ENCODE measurements at regions not wholly inside any gene's neighbourhood (a gene's known extent, or its start where the extent isn't known, plus 50 kb on each side); places are given as distances from the start of the nearest gene placed in this dataset.

DNA sequence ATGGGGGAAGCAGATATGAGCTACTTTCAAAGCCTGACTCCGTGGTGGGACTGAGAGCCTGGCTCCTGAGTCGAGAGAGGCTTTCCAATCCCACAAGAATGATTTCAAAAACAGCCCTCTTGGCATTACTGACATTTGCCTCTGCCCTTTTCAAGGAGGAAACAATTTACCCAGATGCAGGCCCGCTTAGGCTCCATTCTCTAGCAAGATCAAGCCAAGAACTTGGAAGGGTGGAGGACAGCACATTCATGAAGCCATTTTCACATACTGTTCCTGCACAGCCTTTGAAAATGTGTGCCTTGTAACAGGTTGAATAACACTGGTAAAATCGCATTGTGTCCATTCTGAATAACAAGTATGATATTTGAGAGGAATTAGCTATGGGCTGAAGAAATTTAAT is 58.2 kb upstream of the EED start:
- intact Hi-C loops (cut with micrococcal nuclease; ENCODE audit: unreplicated experiment), result no loop called here
- ChIA-PET CTCF (ENCODE audit: unreplicated experiment) (no interaction called here), POLR2A (interaction anchor here (0.6 to 1.8 kb wide), 5 partner anchors 65 to 1462 kb away, joined by 3 to 5 read pairs (median 3); no protein-coding TSS in a partner anchor)
- no peak for DNase-seq (ENCODE audit: low spot score)
- no peaks in the 10 kb centered on the region for H3K9me3 ChIP-seq (ENCODE audit: low read length)
- no peak overlapping the region for H2AFZ ChIP-seq (ENCODE audit: low read length)
- H3K9me2 ChIP-seq (ENCODE audit: insufficient read depth, low read length), result no peaks in the 10 kb centered on the region
- no peaks in the 10 kb centered on the region for H3K36me3 ChIP-seq (ENCODE audit: insufficient read depth, low read length)
- H3K4me1 ChIP-seq (ENCODE audit: insufficient read depth, low read length, poor library complexity, severe bottlenecking), result peaks cover 5% of the 10 kb centered on the region
- no peak overlapping the region for H3K27ac ChIP-seq (ENCODE audit: low read depth, low read length, poor library complexity, severe bottlenecking)
- TF ChIP-seq, protein P1, sequence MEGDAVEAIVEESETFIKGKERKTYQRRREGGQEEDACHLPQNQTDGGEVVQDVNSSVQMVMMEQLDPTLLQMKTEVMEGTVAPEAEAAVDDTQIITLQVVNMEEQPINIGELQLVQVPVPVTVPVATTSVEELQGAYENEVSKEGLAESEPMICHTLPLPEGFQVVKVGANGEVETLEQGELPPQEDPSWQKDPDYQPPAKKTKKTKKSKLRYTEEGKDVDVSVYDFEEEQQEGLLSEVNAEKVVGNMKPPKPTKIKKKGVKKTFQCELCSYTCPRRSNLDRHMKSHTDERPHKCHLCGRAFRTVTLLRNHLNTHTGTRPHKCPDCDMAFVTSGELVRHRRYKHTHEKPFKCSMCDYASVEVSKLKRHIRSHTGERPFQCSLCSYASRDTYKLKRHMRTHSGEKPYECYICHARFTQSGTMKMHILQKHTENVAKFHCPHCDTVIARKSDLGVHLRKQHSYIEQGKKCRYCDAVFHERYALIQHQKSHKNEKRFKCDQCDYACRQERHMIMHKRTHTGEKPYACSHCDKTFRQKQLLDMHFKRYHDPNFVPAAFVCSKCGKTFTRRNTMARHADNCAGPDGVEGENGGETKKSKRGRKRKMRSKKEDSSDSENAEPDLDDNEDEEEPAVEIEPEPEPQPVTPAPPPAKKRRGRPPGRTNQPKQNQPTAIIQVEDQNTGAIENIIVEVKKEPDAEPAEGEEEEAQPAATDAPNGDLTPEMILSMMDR (conservative IDR thresholded peaks at IDR 0.05; ENCODE audit: low read length), result no peak
- TF ChIP-seq EZH2phosphoT487 (IDR thresholded peaks at IDR 0.05; ENCODE audit: borderline replicate concordance, low read depth, low read length), result no peak
- no TSS peak for BruUV-seq (replicated peaks)
- H3K4me2 ChIP-seq (ENCODE audit: low read length), result no peak overlapping the region
- H3K4me3 ChIP-seq (ENCODE audit: low read depth, low read length, poor library complexity, severe bottlenecking), result no peak overlapping the region
- no peaks in the 10 kb centered on the region for H4K20me1 ChIP-seq (ENCODE audit: insufficient read depth, low read length)
- H3K79me2 ChIP-seq (ENCODE audit: insufficient read depth, low read depth, low read length), result no peaks in the 10 kb centered on the region

DNA sequence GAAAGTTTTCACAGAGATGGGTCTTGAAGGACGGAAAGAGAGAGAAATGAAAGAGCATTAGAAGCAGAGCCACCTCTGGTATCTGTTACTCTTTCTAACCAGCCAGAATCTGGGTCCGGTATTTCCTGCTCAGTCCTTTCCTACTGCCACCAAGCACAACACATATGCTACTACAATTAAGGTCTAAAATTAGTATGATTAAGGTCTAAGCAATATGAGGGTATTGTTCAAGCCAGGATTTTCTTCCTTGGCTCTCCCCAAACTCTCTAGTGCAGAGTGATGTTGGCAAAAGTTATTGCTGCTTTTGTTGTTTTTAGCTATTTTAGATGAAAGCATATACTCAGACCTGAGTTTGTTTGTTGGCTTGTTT is 59.2 kb upstream of the EED start:
- H2AFZ ChIP-seq (ENCODE audit: low read length), result no peak overlapping the region
- CTCF ChIA-PET (ENCODE audit: unreplicated experiment), result no interaction called here
- POLR2A ChIA-PET, result interaction anchor here (1.6 kb wide), 1 partner anchor 66 kb away, joined by 3 read pairs; no protein-coding TSS in a partner anchor

DNA sequence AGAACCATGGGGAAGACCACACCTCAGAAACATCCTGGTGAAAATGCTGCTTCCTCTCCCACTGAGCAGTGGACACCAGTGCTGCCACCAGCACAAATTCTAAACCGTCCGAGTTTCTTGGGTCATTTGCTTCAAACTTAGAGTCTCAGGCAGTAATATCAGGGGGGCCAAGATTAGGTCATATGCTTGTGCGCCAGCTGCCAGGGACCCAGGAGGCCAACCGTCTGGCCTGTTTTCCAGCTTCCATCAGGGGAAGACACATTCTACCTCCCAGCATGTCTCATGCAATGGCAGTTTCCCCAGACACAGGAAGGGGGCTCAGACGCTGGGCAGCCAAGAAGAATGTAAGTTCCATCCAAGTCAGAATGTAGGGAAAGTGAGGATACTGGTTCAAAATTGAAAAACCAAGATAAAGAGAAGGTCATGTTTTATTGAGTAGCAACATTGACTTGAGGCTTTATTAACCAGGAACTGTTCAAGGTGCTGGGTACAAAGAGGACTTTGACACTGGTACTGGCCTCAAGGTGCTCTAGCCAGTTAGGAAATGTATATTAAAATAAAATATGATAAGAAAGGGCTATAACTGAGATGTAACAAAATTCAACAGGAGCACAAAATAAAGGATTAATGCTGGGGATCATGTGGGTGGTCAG is 59.7 kb upstream of the EED start:
- CTCF ChIA-PET (ENCODE audit: unreplicated experiment), result no interaction called here
- no peak overlapping the region for H3K4me3 ChIP-seq (ENCODE audit: low read depth, low read length, poor library complexity, severe bottlenecking)

More for the DNA sequence above, 59.2 kb upstream of the EED start:
- H3K4me2 ChIP-seq (ENCODE audit: low read length), result no peak overlapping the region
- no peak overlapping the region for H3K27ac ChIP-seq (ENCODE audit: low read depth, low read length, poor library complexity, severe bottlenecking)
- H3K36me3 ChIP-seq (ENCODE audit: insufficient read depth, low read length), result no peaks in the 10 kb centered on the region
- H3K9me3 ChIP-seq (ENCODE audit: low read length), result no peaks in the 10 kb centered on the region
- TF ChIP-seq, protein P1 (conservative IDR thresholded peaks at IDR 0.05; ENCODE audit: low read length), result no peak
- TF ChIP-seq EZH2phosphoT487 (IDR thresholded peaks at IDR 0.05; ENCODE audit: borderline replicate concordance, low read depth, low read length), result no peak
- DNase-seq (ENCODE audit: low spot score), result no peak
- no peaks in the 10 kb centered on the region for H4K20me1 ChIP-seq (ENCODE audit: insufficient read depth, low read length)
- BruUV-seq (replicated peaks), result no TSS peak
- intact Hi-C loops (cut with micrococcal nuclease; ENCODE audit: unreplicated experiment), result no loop called here
- H3K4me3 ChIP-seq (ENCODE audit: low read depth, low read length, poor library complexity, severe bottlenecking), result no peak overlapping the region
- no peaks in the 10 kb centered on the region for H3K9me2 ChIP-seq (ENCODE audit: insufficient read depth, low read length)
- no peaks in the 10 kb centered on the region for H3K79me2 ChIP-seq (ENCODE audit: insufficient read depth, low read depth, low read length)
- peaks cover 5% of the 10 kb centered on the region for H3K4me1 ChIP-seq (ENCODE audit: insufficient read depth, low read length, poor library complexity, severe bottlenecking)

More for the DNA sequence above, 59.7 kb upstream of the EED start:
- TF ChIP-seq, protein P1 (conservative IDR thresholded peaks at IDR 0.05; ENCODE audit: low read length), result no peak
- TF ChIP-seq EZH2phosphoT487 (IDR thresholded peaks at IDR 0.05; ENCODE audit: borderline replicate concordance, low read depth, low read length), result no peak
- H3K4me2 ChIP-seq (ENCODE audit: low read length), result no peak overlapping the region
- H3K36me3 ChIP-seq (ENCODE audit: insufficient read depth, low read length), result no peaks in the 10 kb centered on the region
- no peak overlapping the region for H2AFZ ChIP-seq (ENCODE audit: low read length)
- H3K79me2 ChIP-seq (ENCODE audit: insufficient read depth, low read depth, low read length), result no peaks in the 10 kb centered on the region
- no peaks in the 10 kb centered on the region for H4K20me1 ChIP-seq (ENCODE audit: insufficient read depth, low read length)
- no TSS peak for BruUV-seq (replicated peaks)
- H3K9me3 ChIP-seq (ENCODE audit: low read length), result no peaks in the 10 kb centered on the region
- POLR2A ChIA-PET, result interaction anchor here (0.5 kb wide), 1 partner anchor 263 kb away, joined by 5 read pairs; no protein-coding TSS in a partner anchor
- intact Hi-C loops (cut with micrococcal nuclease; ENCODE audit: unreplicated experiment), result no loop called here
- no peaks in the 10 kb centered on the region for H3K9me2 ChIP-seq (ENCODE audit: insufficient read depth, low read length)
- H3K4me1 ChIP-seq (ENCODE audit: insufficient read depth, low read length, poor library complexity, severe bottlenecking), result peaks cover 5% of the 10 kb centered on the region
- DNase-seq (ENCODE audit: low spot score), result no peak
- no peak overlapping the region for H3K27ac ChIP-seq (ENCODE audit: low read depth, low read length, poor library complexity, severe bottlenecking)

Measured in OCI-LY7 (cell line).